GM23338 (cell line): ENCODE measurements at regions not wholly inside any gene's neighbourhood (a gene's known extent, or its start where the extent isn't known, plus 50 kb on each side); places are given as distances from the start of the nearest gene placed in this dataset.

Experiments
- ATAC-seq: fragments of 200-7000 bp; cut with Tn5 transposase; 3 replicates; pipeline ENCODE4 v1.9.1; 2020
- DNase-seq: peaks from one replicate; pipeline ENCODE4 v3.0.0-alpha.2; 2015; ENCODE audit warnings: low spot score
- H2AFZ ChIP-seq: fragments of 200-600 bp; sonication (generic); 2 replicates; pipeline ENCODE4 v1.8.0; 2016; ENCODE audit warnings: antibody characterized with exemption, mild to moderate bottlenecking, moderate library complexity
- H3F3A ChIP-seq: fragments of 200-600 bp; sonication (generic); replicated peaks from 2 replicates; pipeline ENCODE4 v1.8.0; 2017; ENCODE audit warnings: antibody characterized with exemption, mixed run types, low read depth
- H3K27ac ChIP-seq: fragments of 200-600 bp; sonication (generic); 2 replicates; pipeline ENCODE4 v1.6.1; 2016; ENCODE audit warnings: low read depth
- H3K27me3 ChIP-seq: fragments of 200-600 bp; sonication (generic); 2 replicates; pipeline ENCODE4 v1.8.0; 2016; ENCODE audit warnings: mild to moderate bottlenecking, mixed run types, moderate library complexity; ENCODE audit not compliant: insufficient read depth
- H3K36me3 ChIP-seq: fragments of 200-600 bp; sonication (generic); 2 replicates; pipeline ENCODE4 v1.8.0; 2016; ENCODE audit warnings: mild to moderate bottlenecking; ENCODE audit not compliant: insufficient read depth
- H3K4me1 ChIP-seq: fragments of 200-600 bp; sonication (generic); 2 replicates; pipeline ENCODE4 v1.8.0; 2016; ENCODE audit warnings: mild to moderate bottlenecking, moderate library complexity; ENCODE audit not compliant: insufficient read depth
- H3K4me2 ChIP-seq: fragments of 200-600 bp; sonication (generic); 2 replicates; pipeline ENCODE4 v1.7.1; 2017; ENCODE audit warnings: mixed run types
- H3K4me3 ChIP-seq: fragments of 200-600 bp; sonication (generic); 2 replicates; pipeline ENCODE4 v1.6.1; 2016; ENCODE audit warnings: mixed run types
- H3K79me2 ChIP-seq: fragments of 200-600 bp; sonication (generic); replicated peaks from 2 replicates; pipeline ENCODE4 v1.8.0; 2017; ENCODE audit warnings: mild to moderate bottlenecking; ENCODE audit not compliant: insufficient read depth
- H3K9me2 ChIP-seq: fragments of 200-600 bp; sonication (generic); 2 replicates; pipeline ENCODE4 v1.8.0; 2017; ENCODE audit not compliant: insufficient read depth
- H4K20me1 ChIP-seq: fragments of 200-600 bp; sonication (generic); replicated peaks from 2 replicates; pipeline ENCODE4 v1.8.0; 2017; ENCODE audit warnings: mild to moderate bottlenecking; ENCODE audit not compliant: insufficient read depth
- H3K27ac Mint-ChIP-seq: 2 replicates; pipeline ENCODE4 v1.8.0; 2020; ENCODE audit warnings: inconsistent platforms, mild to moderate bottlenecking, moderate library complexity, mixed read lengths
- H3K27me3 Mint-ChIP-seq: 3 replicates; pipeline ENCODE4 v1.8.0; 2022; ENCODE audit warnings: low read depth, mild to moderate bottlenecking, moderate library complexity, mixed read lengths, inconsistent platforms; ENCODE audit not compliant: insufficient read depth, poor library complexity
- H3K36me3 Mint-ChIP-seq: 3 replicates; pipeline ENCODE4 v1.8.0; 2021; ENCODE audit warnings: low read depth, mild to moderate bottlenecking, inconsistent platforms, moderate library complexity, mixed read lengths
- H3K4me1 Mint-ChIP-seq: 3 replicates; pipeline ENCODE4 v1.8.0; 2020; ENCODE audit warnings: mild to moderate bottlenecking, inconsistent platforms, mixed read lengths
- H3K4me3 Mint-ChIP-seq: 3 replicates; pipeline ENCODE4 v1.8.0; 2021; ENCODE audit warnings: moderate library complexity, mild to moderate bottlenecking, inconsistent platforms, mixed read lengths
- H3K9me3 Mint-ChIP-seq: 3 replicates; pipeline ENCODE4 v1.8.0; 2020; ENCODE audit warnings: moderate library complexity, mild to moderate bottlenecking, inconsistent platforms, mixed read lengths
- CREB1 ChIP-seq: fragments of 250-450 bp; sonication (Bioruptor Pico); IDR thresholded peaks from 2 replicates; pipeline ENCODE4 v1.5.0; 2020; ENCODE audit warnings: low read depth, mild to moderate bottlenecking, moderate library complexity
- CTCF ChIP-seq, 2 experiments: fragments of 200-600 bp in 1 of 2; sonication (generic) in 1 of 2; conservative IDR thresholded peaks; 2 replicates each; pipeline versions ENCODE4 v1.5.1 to v1.6.1; 2016 to 2017; ENCODE audit warnings: antibody characterized with exemption in 2 of 2, low read depth in 2 of 2, mild to moderate bottlenecking in 2 of 2, moderate library complexity in 1 of 2
- ETS1 ChIP-seq: IDR thresholded peaks from 2 replicates; pipeline ENCODE4 v1.6.1; 2016; ENCODE audit warnings: antibody characterized with exemption
- EZH2 ChIP-seq: fragments of 200-600 bp; sonication (generic); IDR thresholded peaks from one replicate; pipeline ENCODE4 v1.8.0; 2017; ENCODE audit warnings: antibody characterized with exemption, mild to moderate bottlenecking, low read depth; ENCODE audit not compliant: unreplicated experiment
- EZH2phosphoT487 ChIP-seq: fragments of 200-600 bp; sonication (generic); IDR thresholded peaks from one replicate; pipeline ENCODE4 v1.8.1; 2018; ENCODE audit warnings: antibody characterized with exemption; ENCODE audit not compliant: unreplicated experiment
- JUNB ChIP-seq: IDR thresholded peaks from one replicate; pipeline ENCODE4 v1.6.1; 2016; ENCODE audit warnings: antibody characterized with exemption; ENCODE audit not compliant: unreplicated experiment
- NANOG ChIP-seq: IDR thresholded peaks from 2 replicates; pipeline ENCODE4 v1.6.1; 2016; ENCODE audit warnings: antibody characterized with exemption, borderline replicate concordance
- POLR2AphosphoS5 ChIP-seq: IDR thresholded peaks from 2 replicates; pipeline ENCODE4 v1.6.1; 2016; ENCODE audit warnings: antibody characterized with exemption, low read depth
- REST ChIP-seq: IDR thresholded peaks from one replicate; pipeline ENCODE4 v1.6.1; 2018; ENCODE audit warnings: antibody characterized with exemption; ENCODE audit not compliant: unreplicated experiment
- STAT1 ChIP-seq: IDR thresholded peaks from one replicate; pipeline ENCODE4 v1.6.1; 2016; ENCODE audit warnings: antibody characterized with exemption; ENCODE audit not compliant: unreplicated experiment
- ZNF114 ChIP-seq: fragments of 250-450 bp; sonication (Bioruptor Pico); IDR thresholded peaks from 2 replicates; pipeline ENCODE4 v1.5.0; 2020; ENCODE audit warnings: mild to moderate bottlenecking, moderate library complexity
- ZNF331 ChIP-seq: fragments of 250-450 bp; sonication (Bioruptor Pico); IDR thresholded peaks from 2 replicates; pipeline ENCODE4 v1.5.0; 2020; ENCODE audit warnings: low read depth, mild to moderate bottlenecking, moderate library complexity
- ZNF462 ChIP-seq: fragments of 250-450 bp; sonication (Bioruptor Pico); IDR thresholded peaks from 2 replicates; pipeline ENCODE4 v1.5.0; 2020; ENCODE audit warnings: mild to moderate bottlenecking, moderate library complexity

GRCh38 chr16:66141885-66142284, 224.6 kb upstream of the CDH5 start:
- H3F3A ChIP-seq: no peaks in the 10 kb centered on the region
- Mint-ChIP-seq H3K27ac (no peak overlapping the region), H3K4me3 (no peak overlapping the region), H3K36me3 (no peaks in the 10 kb centered on the region), H3K9me3 (no peaks in the 10 kb centered on the region), H3K4me1 (peaks cover 10% of the 10 kb centered on the region), H3K27me3 (peaks cover 3% of the 10 kb centered on the region)
- H3K4me2 ChIP-seq: no peak overlapping the region
- no peak overlapping the region for H2AFZ ChIP-seq
- no peaks in the 10 kb centered on the region for H3K79me2 ChIP-seq
- no peak overlapping the region for H3K4me3 ChIP-seq
- 0 out of 2 replicates have a peak, but pooled peaks cover 3% of the 10 kb centered on the region for H3K4me1 ChIP-seq
- H3K27me3 ChIP-seq: no peaks in the 10 kb centered on the region
- no peak overlapping the region for H3K27ac ChIP-seq
- no peak for ATAC-seq
- no peak for DNase-seq
- no peaks in the 10 kb centered on the region for H3K36me3 ChIP-seq
- TF ChIP-seq EZH2phosphoT487: no peak
- no peak for TF ChIP-seq REST
- no peak for TF ChIP-seq ZNF462
- TF ChIP-seq CTCF (conservative IDR thresholded peaks at IDR 0.05; ENCODE audit: low read depth in 2 of 2): no peak
- no peak for TF ChIP-seq CREB1 (CRISPR knock-in tag)
- TF ChIP-seq EZH2: no peak
- TF ChIP-seq STAT1: no peak
- no peak for TF ChIP-seq ZNF114 (CRISPR knock-in tag)
- TF ChIP-seq ETS1: no peak
- TF ChIP-seq JUNB: no peak
- no peak for TF ChIP-seq ZNF331
- TF ChIP-seq POLR2AphosphoS5: no peak
- TF ChIP-seq NANOG: no peak
- no peaks in the 10 kb centered on the region for H4K20me1 ChIP-seq
- H3K9me2 ChIP-seq: 0 out of 2 replicates have a peak, but pooled peaks cover 3% of the 10 kb centered on the region
